Activated CD4-positive, alpha-beta T cell treated with anti-CD3 and anti-CD28 coated beads, Interleukin-2, amount 50 U/mL, for 1 hour (primary cell): ENCODE measurements at regions not wholly inside any gene's neighbourhood (a gene's known extent, or its start where the extent isn't known, plus 50 kb on each side); places are given as distances from the start of the nearest gene placed in this dataset.

ENCODE experiments used
- DNase-seq: peaks from one replicate; pipeline ENCODE4 v3.0.0-alpha.2; 2020

GRCh38 chr3:29203851-29204250 is 77.0 kb upstream of the RBMS3 start:
- DNase-seq: no peak

- no peak for DNase-seq
These were observed 73.4 kb upstream of the RBMS3 start for GRCh38 chr3:29207427-29207826.

DNA sequence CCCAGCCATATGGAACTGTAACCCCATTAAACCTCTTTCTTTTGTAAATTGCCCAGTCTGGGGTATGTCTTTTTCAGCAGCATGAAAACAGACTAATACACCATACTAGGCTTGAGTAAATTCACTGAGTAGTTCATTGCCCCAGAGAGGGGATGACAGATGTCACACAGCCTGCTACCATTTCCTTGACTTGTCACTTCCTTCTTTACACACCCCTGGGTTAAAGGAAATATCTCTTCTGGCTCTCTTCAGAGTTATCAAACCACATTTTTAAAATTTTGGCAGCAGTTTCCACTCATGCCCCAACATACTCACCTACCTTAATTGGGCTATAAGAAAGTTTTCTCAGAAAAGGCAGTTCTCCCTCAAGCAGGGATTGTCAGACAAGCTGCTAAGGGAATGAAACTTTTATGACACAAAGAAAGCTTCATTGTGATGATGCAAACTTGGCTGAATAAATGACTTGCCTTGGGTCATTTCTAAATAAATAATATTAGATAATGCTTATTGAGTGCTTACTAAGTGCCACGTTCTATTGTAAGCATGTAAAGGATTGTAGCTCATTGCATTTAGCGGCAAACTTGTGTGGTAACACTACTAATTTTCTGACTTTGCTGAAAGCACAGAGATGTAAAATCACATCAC is 68.0 kb upstream of the RBMS3 start:
- DNase-seq: no peak

- DNase-seq: no peak
These were observed 66.7 kb upstream of the RBMS3 start for GRCh38 chr3:29214009-29214658.

- DNase-seq: no peak
These were observed 64.9 kb upstream of the RBMS3 start for GRCh38 chr3:29215948-29216347.

- DNase-seq: no peak
These were observed 54.2 kb upstream of the RBMS3 start for GRCh38 chr3:29226706-29227105.

DNA sequence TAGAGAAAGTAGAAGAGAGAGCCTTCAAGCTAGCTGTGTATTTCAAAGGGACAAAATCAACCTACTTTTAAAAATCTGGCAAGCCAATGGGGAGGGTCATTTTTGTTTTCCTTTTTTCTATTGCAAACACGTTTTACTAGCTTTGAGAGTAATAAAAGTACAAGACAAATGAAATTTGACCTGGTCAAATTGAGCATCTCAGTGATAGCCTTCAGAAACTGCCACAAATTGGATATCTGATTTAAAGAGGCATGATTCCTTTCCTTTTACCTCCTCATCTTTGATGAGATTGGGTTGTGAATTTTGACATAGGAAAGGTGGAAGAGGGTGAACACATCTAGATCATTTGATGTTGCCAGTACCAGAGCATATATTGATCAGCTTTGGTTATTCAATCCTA is 53.6 kb upstream of the RBMS3 start:
- DNase-seq: no peak
